Natural killer cell (primary cell): ENCODE measurements at regions not wholly inside any gene's neighbourhood (a gene's known extent, or its start where the extent isn't known, plus 50 kb on each side); places are given as distances from the start of the nearest gene placed in this dataset.

Experiments used
- ATAC-seq, 3 donors: fragments of 150-1000 bp in 2 of 3; fragments of 200-7000 bp in 1 of 3; cut with Tn5 transposase; 1 replicate in 1 of 3; 2 replicates in 2 of 3; pipeline ENCODE4 v1.10.0; 2021; ENCODE audit warnings: mild to moderate bottlenecking in 2 of 3, moderate library complexity in 2 of 3
- DNase-seq, 2 donors: peaks; one replicate each; pipeline versions ENCODE4 v3.0.0 to v3.0.0-alpha.2; 2013 to 2021; ENCODE audit warnings: mixed read lengths in 1 of 2
- H3K27ac ChIP-seq: one replicate; pipeline ENCODE4 v1.5.1; 2013; ENCODE audit warnings: mild to moderate bottlenecking, low read length
- H3K27me3 ChIP-seq: one replicate; pipeline ENCODE4 v1.6.1; 2013; ENCODE audit warnings: low read length; ENCODE audit not compliant: control insufficient read depth, insufficient read depth
- H3K36me3 ChIP-seq: one replicate; pipeline ENCODE4 v1.6.1; 2013; ENCODE audit warnings: low read length; ENCODE audit not compliant: control insufficient read depth, insufficient read depth
- H3K4me1 ChIP-seq: one replicate; pipeline ENCODE4 v1.6.1; 2013; ENCODE audit warnings: low read length; ENCODE audit not compliant: control insufficient read depth, insufficient read depth
- H3K4me3 ChIP-seq: one replicate; pipeline ENCODE4 v1.5.1; 2013; ENCODE audit warnings: low read length
- H3K9me3 ChIP-seq: one replicate; pipeline ENCODE4 v1.6.1; 2013; ENCODE audit warnings: low read length; ENCODE audit not compliant: control insufficient read depth, insufficient read depth
- H3K27ac Mint-ChIP-seq, 2 donors: one replicate each; pipeline ENCODE4 v1.8.0; 2022; ENCODE audit warnings: mild to moderate bottlenecking in 2 of 2, mixed read lengths in 2 of 2, moderate library complexity in 1 of 2
- H3K27me3 Mint-ChIP-seq, 2 donors: one replicate each; pipeline ENCODE4 v1.8.0; 2022; ENCODE audit warnings: low read depth in 2 of 2, mixed read lengths in 2 of 2
- H3K36me3 Mint-ChIP-seq: one replicate; pipeline ENCODE4 v1.8.0; 2022; ENCODE audit warnings: mixed read lengths
- H3K4me1 Mint-ChIP-seq, 2 donors: one replicate each; pipeline ENCODE4 v1.8.0; 2022; ENCODE audit warnings: mixed read lengths in 2 of 2
- H3K4me3 Mint-ChIP-seq: one replicate; pipeline ENCODE4 v1.8.0; 2022; ENCODE audit warnings: mild to moderate bottlenecking, moderate library complexity, mixed read lengths
- H3K9me3 Mint-ChIP-seq, 2 donors: one replicate each; pipeline ENCODE4 v1.8.0; 2022; ENCODE audit warnings: mixed read lengths in 2 of 2
- CTCF ChIP-seq: fragments of 200-600 bp; IDR thresholded peaks from one replicate; pipeline ENCODE4 v1.8.0; 2022; ENCODE audit warnings: antibody characterized with exemption
- WGBS: methylation state at CpG from one replicate; pipeline ENCODE4 v1.1.7; 2013; ENCODE audit warnings: missing lambda C conversion rate; ENCODE audit not compliant: insufficient coverage; 5-methylcytosine and 5-hydroxymethylcytosine counted together
- intact Hi-C: fragments of 100-400 bp; cut with micrococcal nuclease; formaldehyde crosslinking; loops from one replicate; pipeline ENCODE4 v1.14.2; 2022

- Mint-ChIP-seq H3K4me1 (no peaks in the 10 kb centered on the region), H3K27ac (no peak overlapping the region), H3K27me3 (peaks cover 3 to 35% of the 10 kb centered on the region in 2 donors), H3K9me3 (no peaks in the 10 kb centered on the region), H3K4me3 (no peak overlapping the region), H3K36me3 (no peaks in the 10 kb centered on the region)
- WGBS, result 70% methylated on average over 5 of the region's 5 CpGs
- no peaks in the 10 kb centered on the region for H3K4me1 ChIP-seq
- DNase-seq (no peak), ATAC-seq (no peak)
- no peaks in the 10 kb centered on the region for H3K36me3 ChIP-seq
- H3K4me3 ChIP-seq, result no peak overlapping the region
- intact Hi-C loops, result loop anchor here (10.0 kb wide), 1 partner anchor 1136 kb away; no protein-coding TSS in a partner anchor
- no peak for TF ChIP-seq CTCF
- no peaks in the 10 kb centered on the region for H3K27me3 ChIP-seq
- H3K27ac ChIP-seq, result no peak overlapping the region
- H3K9me3 ChIP-seq, result no peaks in the 10 kb centered on the region
These were observed 144.8 kb upstream of the TTC29 start for GRCh38 chr4:147090486-147090885.

- H3K9me3 Mint-ChIP-seq, result no peaks in the 10 kb centered on the region
- DNase-seq (no peak), ATAC-seq (no peak)
- H3K36me3 ChIP-seq, result no peaks in the 10 kb centered on the region
- H3K36me3 Mint-ChIP-seq, result no peaks in the 10 kb centered on the region
- H3K4me3 Mint-ChIP-seq, result no peak overlapping the region
- H3K9me3 ChIP-seq, result no peaks in the 10 kb centered on the region
- H3K4me3 ChIP-seq, result no peak overlapping the region
- H3K4me1 ChIP-seq, result no peaks in the 10 kb centered on the region
- no peaks in the 10 kb centered on the region for H3K4me1 Mint-ChIP-seq
- no peak for TF ChIP-seq CTCF
- intact Hi-C loops, result loop anchor here (10.0 kb wide), 1 partner anchor 1138 kb away; no protein-coding TSS in a partner anchor
- peaks cover 9 to 27% of the 10 kb centered on the region in 2 donors for H3K27me3 Mint-ChIP-seq
- no peak overlapping the region for H3K27ac Mint-ChIP-seq
- 92% methylated on average over 1 of the region's 2 CpGs for WGBS
- H3K27me3 ChIP-seq, result no peaks in the 10 kb centered on the region
- no peak overlapping the region for H3K27ac ChIP-seq
These were observed 147.5 kb upstream of the TTC29 start for GRCh38 chr4:147093206-147093605.

GRCh38 chr4:147094238-147094637 is 148.6 kb upstream of the TTC29 start:
- TF ChIP-seq CTCF, result no peak
- no peaks in the 10 kb centered on the region for H3K9me3 Mint-ChIP-seq
- intact Hi-C loops, result loop anchor here (10.0 kb wide), 1 partner anchor 1139 kb away; no protein-coding TSS in a partner anchor

More at GRCh38 chr4:147094238-147094637, 148.6 kb upstream of the TTC29 start:
- Mint-ChIP-seq H3K36me3 (no peaks in the 10 kb centered on the region), H3K27ac (no peak overlapping the region), H3K4me1 (no peaks in the 10 kb centered on the region), H3K27me3 (peaks cover 9 to 24% of the 10 kb centered on the region in 2 donors), H3K4me3 (no peak overlapping the region)
- no peaks in the 10 kb centered on the region for H3K36me3 ChIP-seq
- H3K9me3 ChIP-seq, result no peaks in the 10 kb centered on the region
- DNase-seq (no peak), ATAC-seq (no peak)
- 88% methylated on average over 2 of the region's 2 CpGs for WGBS
- no peaks in the 10 kb centered on the region for H3K27me3 ChIP-seq
- H3K4me1 ChIP-seq, result no peaks in the 10 kb centered on the region
- H3K27ac ChIP-seq, result no peak overlapping the region
- no peak overlapping the region for H3K4me3 ChIP-seq
